ENCODE measurements at regions not wholly inside any gene's neighbourhood (a gene's known extent, or its start where the extent isn't known, plus 50 kb on each side); places are given as distances from the start of the nearest gene placed in this dataset.

GRCh38 chr4:156217236-156217635, 263.6 kb upstream of the CTSO start:
- TF ChIP-seq CTCF (IDR thresholded peaks at IDR 0.05 in 4 of 5, conservative IDR thresholded peaks at IDR 0.05 in 1 of 5) = no peak
- TF ChIP-seq POLR2A (IDR thresholded peaks at IDR 0.05) = no peak

All from gastrocnemius medialis (tissue), 4 donors.